COLO829 (cell line): ENCODE measurements at regions not wholly inside any gene's neighbourhood (a gene's known extent, or its start where the extent isn't known, plus 50 kb on each side); places are given as distances from the start of the nearest gene placed in this dataset.
"Not testable (repeated sequence)": the region's sequence is repeated elsewhere in the genome, so short reads cannot be mapped to it uniquely, and the experiment has no call there.

Source experiments
- DNase-seq: peaks from one replicate; pipeline ENCODE4 v3.0.0; 2012; ENCODE audit warnings: low spot score

DNA sequence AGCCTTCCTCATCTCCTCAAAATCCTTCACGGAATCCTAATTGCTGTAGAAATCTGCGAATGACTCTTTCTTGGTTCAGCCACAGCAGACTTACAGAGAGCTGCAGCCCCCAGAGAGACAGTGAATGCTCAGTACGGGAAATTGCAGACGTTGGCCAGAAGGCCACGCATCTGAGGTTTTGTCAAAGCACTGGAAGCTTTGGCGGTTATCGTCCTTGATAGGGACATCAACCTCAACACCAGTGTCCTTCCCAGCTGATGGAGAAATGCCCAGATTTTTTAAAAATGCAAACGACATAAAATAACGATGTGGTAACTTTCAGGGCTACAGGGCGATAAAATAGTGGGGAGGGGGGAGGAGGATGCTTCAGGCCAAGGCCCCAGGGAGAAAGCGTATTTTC is 166.6 kb upstream of the CIBAR2 start:
- no peak for DNase-seq

DNA sequence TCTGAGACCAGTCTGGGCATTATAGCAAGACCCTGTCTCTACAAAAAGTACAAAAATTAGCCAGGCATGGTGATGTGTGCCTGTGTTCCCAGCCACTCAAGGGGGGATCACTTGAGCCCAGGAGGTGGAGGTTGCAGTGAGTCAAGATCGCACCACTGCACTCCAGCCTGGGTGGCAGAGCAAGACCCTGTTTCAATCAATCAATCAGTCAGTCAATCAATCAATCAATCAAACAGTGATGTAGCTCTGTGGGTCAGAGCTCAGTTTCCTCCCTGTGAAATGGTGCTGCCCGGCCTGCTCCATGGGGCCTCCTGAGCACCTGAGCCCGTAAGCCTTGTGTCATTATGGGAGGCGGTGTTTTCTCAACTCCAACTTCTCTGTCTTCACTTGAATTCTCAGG is 167.1 kb upstream of the CIBAR2 start:
- DNase-seq = no peak

DNA sequence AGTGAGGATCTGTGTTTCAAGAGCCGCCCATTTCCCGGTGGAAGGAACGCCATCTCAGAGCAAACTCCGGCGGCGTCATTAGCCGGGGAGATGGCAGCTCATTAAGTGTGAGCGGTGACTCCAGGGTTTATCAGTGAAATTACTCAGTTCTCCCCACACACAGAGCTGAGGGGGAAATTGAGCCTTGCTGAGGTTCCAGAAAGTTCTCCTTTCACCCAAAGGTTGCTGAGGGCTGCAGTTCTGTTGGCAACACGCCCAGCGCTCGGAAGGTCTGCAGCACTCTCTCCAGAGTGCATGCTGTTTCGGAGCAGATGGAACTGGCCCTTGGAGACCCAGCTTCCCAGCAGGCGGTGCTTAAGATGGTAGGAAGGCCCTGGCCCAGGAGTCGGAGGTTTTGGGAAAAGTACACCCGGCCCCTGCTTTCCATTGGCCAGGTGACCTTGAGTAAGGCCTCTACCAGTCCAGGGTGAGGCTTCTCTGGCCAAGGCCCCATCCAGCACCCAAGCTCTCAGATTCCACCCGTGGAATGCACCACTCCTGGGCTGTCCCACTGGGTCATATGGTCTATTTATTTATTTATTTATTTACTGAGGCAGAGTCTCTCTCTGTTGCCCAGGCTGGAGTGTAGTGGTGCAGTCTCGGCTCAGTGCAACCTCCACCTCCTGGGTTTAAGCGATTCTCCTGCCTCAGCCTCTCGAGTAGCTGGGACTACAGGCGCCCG is 167.7 kb upstream of the CIBAR2 start:
- DNase-seq = no peak

GRCh38 chr16:85281181-85281580 is 168.9 kb upstream of the CIBAR2 start:
- DNase-seq = no peak

DNA sequence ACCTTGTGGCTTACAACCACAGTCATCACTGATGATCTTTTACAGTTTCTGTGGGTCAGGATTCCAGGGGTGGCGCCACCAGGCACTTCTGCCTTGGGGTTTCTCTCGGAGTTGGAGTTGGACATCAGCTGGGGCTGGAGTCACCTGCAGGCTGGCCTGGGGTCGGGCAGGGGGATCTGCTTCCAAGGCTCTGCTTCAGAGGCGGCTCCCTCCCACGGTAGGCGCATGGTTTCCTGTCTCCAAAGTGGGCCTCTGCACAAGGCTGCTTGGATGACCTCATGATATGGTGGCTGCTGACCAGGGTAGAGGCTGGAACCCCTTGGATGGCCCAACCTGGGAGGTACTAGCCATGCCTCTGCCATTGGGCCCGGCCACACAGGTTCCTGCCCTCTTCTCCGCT is 170.6 kb upstream of the CIBAR2 start:
- DNase-seq = no peak

DNA sequence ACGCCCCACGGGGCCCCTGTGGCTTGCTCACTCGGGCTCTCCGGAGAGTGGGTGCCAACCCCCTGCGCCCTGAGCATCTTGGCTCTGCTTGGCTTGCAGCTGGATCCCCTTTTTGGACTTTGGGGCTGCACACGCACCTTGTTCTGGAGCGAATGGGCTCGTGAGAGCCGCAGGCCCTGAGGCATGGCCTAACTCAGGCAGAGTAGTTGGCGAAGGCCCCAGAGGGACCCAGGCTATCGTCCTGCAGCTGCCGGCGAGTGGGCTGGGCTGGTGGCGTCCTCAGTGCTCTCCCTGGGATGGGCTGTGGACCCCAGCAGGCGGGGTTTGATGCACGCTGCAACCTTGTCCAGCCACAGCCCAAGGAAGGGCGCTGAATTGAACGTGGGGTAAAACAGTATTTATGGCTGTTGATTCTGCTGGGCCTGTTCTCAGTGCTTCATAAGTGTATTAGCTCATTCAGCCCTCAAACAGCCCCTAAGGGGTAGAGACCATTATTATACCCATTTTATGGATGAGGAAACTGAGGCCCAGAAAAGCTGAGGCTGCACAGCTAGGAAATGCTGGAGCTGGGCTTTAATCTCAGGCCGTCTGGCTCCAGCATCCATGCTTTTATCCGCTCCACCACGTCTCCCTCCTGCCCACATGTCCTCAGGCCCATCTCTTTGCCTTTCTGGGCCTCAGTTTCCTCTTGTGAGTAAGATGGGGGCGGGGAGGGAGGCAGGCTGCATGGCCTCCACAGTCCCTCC is 171.2 kb upstream of the CIBAR2 start:
- DNase-seq = no peak

- no peak for DNase-seq
These were observed 172.0 kb upstream of the CIBAR2 start for GRCh38 chr16:85284141-85284817.

DNA sequence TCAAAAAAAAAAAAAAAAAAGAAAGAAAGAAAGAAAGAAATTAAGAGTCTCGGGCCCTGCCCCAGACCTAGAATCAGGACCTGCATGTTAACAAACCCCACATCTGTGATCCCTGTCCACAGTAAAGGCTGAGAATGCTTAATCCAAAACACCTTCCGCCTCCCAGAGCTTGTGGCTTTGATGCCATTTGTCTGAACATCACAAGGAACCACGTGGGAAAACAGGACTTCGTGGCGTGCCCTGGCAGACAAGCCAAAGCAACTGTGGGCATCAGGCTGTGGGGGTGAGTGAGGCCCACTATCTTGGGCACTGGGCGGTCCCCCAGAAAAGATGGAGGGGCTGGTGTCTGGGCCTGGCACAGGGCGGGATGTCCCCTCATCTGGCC is 173.4 kb upstream of the CIBAR2 start:
- DNase-seq = no peak

- DNase-seq = no peak
These were observed 174.0 kb upstream of the CIBAR2 start for GRCh38 chr16:85286066-85286831.

DNA sequence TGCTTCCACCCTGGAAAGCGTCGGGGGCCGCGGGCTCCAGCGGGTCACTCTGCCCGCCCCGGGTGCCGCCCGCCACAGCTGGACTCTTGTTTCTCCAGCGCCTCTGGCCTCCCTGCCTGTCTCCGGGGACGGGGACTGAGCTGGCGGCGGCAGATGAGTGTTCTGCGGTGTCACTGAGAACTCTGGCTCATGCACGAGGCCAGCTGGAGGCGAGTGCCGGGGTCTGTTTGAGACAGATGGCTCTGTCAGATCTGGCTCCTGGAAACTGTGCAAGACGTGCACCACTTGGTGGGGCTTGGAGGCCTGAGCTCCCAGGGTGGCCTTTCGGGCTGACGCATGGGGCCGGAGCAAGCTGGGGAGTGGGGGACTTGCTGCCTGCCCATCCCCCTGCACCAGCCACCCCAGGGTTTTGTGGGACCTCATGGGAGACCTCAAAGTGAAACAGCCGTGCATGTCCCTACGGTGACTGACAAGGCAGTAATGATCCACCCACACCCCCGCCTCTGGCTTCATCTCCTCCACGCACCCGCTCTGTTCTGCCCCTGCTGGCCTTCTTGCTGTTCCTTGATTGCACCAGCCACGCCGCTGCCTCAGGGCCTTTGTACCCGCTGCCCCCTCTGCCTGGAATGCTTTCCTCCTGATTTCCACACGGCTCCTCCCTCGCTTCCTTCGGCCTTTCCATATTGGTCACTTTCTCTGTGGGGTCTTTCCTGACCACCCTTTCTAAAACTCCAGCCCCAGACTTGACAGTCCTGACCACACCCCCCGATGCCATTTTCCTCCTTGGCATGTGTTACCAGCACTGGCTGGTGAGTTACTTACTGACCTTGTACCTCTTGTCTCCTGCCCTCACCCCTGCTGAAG is 174.9 kb upstream of the CIBAR2 start:
- no peak for DNase-seq

DNA sequence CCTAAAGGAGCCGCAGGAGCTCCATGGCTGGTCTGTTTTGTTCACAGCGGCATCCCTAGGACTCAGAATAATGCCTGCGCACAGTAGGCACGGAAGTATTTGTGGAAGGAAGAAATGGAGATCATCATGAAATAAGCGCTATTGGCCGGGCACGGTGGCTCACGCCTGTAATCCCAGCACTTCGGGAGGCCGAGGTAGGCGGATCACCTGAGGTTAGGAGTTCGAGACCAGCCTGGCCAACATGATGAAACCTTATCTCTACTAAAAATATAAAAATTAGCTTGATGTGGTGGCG is 175.5 kb upstream of the CIBAR2 start:
- DNase-seq = not testable (repeated sequence)

GRCh38 chr16:85288341-85288868 is 176.1 kb upstream of the CIBAR2 start:
- no peak for DNase-seq

DNA sequence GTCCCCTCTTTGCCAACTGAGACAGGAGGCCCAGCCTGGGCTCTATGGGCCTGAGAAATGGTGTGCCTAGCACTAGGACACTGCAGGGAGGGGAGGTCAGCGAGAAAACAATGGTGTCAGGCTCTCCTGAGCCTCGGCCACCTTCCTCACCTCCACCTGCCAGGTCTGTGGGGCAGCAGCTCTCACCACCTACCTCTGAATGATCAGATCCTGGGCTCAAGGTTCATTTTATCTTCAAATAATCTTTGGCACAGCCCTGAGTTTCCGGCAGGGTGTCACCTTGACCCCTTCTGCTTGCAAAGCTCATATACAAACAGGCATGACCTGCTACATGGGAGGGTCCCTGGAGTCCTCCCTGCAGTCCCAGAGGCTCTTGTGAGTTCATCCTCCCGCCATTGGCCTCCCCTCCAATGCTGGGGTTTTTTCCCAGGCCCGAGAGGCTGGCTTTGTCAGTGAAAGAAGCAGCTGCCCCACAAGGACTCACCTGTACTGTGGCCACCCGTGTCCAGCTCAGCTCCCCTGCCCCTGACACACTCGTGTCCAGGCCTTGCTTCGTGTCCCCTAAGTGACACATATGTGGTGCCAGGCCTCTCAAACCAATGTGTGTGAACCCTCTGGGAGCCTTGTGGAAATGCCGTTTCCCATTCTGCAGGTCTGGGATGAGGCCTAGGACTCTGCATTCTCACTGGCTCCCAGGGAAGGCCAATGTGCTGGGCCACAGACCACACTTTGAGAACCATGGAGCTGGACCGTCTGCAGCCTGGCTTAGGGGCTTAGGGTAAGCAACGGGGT is 176.8 kb upstream of the CIBAR2 start:
- no peak for DNase-seq

GRCh38 chr16:85289760-85290625 is 177.7 kb upstream of the CIBAR2 start:
- no peak for DNase-seq

DNA sequence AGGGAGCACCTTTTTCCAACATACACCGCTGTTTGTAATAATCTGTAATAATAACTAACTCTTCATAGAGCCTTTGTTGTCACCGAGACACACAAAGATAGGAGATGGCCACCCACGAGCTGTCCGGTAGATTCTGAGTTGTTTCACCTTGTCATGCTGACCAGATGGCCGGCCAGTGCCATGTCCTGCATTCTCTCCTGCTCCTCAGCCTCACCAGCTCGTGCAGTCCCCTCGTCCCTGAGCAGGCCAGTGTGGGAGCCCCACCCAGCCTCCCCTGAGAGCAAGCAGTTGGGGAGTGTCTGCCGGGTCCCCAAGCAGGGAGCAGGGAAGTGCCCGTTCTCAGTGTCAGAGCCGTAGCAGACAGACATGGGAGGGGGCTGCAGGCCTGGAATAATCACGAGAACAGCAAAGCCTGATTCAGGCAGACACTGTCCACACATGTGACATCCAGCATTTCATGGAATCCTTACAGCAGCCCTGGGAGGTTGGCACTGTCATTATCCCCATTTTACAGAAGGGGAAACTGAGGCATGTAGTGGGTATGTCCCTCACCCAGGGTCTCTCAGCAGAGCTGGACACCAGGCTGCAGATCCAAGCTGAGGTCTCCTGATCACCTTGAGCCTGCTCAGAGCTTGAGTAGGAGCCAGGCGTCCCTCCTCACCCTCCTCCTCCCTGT is 178.5 kb upstream of the CIBAR2 start:
- no peak for DNase-seq

DNA sequence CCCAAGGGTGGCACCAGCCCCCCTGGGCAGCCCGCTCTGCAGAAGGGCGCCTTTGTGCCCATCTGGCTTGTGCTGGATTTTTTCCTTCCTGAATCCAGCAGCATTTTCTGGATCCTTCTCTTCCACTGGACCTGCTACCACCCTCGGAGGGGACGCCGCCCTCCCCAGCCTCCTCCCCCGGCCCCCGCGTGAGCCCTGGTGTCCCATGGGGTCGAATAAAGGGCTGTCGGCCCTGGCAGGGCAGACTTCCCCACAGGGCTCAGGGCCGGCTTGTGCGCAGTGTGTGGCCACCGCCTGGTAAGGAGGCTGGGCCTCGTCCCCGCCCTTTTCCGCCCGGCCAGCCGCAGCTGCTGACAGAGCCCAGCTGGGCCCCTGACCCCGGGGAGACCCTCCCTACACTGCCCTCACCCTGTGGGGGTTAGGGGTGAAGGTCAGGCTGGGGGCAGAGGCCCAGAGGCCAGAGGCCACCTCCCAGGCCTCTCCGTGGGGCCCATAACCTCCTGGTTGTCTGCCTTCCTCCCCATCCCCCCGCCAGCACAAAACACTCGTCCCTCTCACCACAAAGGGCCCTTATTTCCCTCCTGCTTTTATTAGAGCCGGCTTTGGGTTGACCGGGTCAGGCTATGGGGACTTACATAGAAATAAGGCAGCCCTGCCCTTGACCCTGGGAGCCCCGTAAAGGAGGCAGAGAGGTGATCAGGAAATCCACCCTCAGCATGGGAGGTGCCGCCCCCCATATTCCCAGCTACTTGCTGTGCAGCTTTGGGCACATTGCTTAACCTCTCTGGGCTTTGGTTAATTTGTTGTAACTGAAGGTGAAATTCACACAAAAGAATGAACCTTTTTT is 179.3 kb upstream of the CIBAR2 start:
- no peak for DNase-seq

DNA sequence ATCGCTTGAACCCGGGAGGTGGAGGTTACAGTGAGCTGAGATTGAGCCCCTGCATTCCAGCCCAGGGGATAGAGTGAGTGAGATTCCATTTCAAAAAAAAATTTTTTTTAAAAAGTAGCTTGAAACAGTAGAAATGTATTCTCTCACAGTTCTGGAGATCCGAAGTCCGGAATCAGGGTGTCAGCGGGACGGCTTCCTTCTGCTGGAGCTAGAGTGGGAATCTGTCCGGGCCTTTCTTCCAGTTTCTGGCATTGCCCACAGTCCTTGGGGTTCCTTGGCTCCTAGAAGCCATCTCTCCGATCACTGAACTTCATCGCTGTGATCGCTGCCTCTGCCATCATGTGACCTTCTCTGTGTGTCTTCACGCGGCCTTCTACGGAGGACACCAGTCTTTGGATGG is 181.2 kb upstream of the CIBAR2 start:
- DNase-seq = no peak
